HepG2 (cell line): ENCODE measurements at regions not wholly inside any gene's neighbourhood (a gene's known extent, or its start where the extent isn't known, plus 50 kb on each side); places are given as distances from the start of the nearest gene placed in this dataset.
"Not testable (repeated sequence)": the region's sequence is repeated elsewhere in the genome, so short reads cannot be mapped to it uniquely, and the experiment has no call there.

Source experiments
- ATAC-seq: fragments of 200-7000 bp; cut with Tn5 transposase; 3 replicates; pipeline ENCODE4 v1.9.1; 2020; ENCODE audit warnings: mild to moderate bottlenecking, moderate library complexity
- BruUV-seq: library from RNA; stranded (reverse); fragments of 400-500 nt; replicated peaks from 2 replicates; lab custom pipeline; 2021; lab: Mats Ljungman, UMichigan
- CTCF ChIA-PET: fragments of 300-600 bp; formaldehyde crosslinking; extraction: SDS; loops from one replicate; lab custom pipeline; 2021; ENCODE audit warnings: low total read pairs, inconsistent platforms, low intra/inter-chr PET ratio; lab: Yijun Ruan, JAX
- POLR2A ChIA-PET: fragments of 350-600 bp; sonication (Branson Sonifier 250); formaldehyde crosslinking; loops from one replicate; lab custom pipeline; 2020; ENCODE audit warnings: antibody characterized with exemption, inconsistent platforms; lab: Yijun Ruan, JAX
- DNase-seq: peaks from one replicate; pipeline ENCODE4 v3.0.0-alpha.2; 2015; ENCODE audit warnings: low spot score
- FAIRE-seq: peaks from 3 replicates; lab custom pipeline; 2011; peaks lifted over from hg19 to GRCh38; lab: Jason Lieb, UNC
- H2AFZ ChIP-seq: one replicate; pipeline ENCODE4 v1.6.1; 2011; ENCODE audit warnings: low read length, inconsistent platforms
- H3K27ac ChIP-seq: fragments of 300-600 bp; 3 replicates; pipeline ENCODE4 v1.8.0; 2011; ENCODE audit warnings: mixed run types, mild to moderate bottlenecking, mixed read lengths, low read length, inconsistent platforms; ENCODE audit not compliant: insufficient read depth; ENCODE audit errors: extremely low read length
- H3K27me3 ChIP-seq, 2 experiments: fragments of 200-600 bp in 1 of 2; 2 replicates in 1 of 2; 3 replicates in 1 of 2; pipeline versions ENCODE4 v1.6.0 to v1.8.0; 2011; ENCODE audit warnings: low read length in 2 of 2, mild to moderate bottlenecking in 2 of 2, moderate library complexity in 2 of 2, inconsistent platforms in 1 of 2; ENCODE audit not compliant: insufficient read depth in 2 of 2, control insufficient read depth in 1 of 2
- H3K36me3 ChIP-seq, 2 experiments: fragments of 200-600 bp in 1 of 2; replicated peaks in 1 of 2; 2 replicates in 1 of 2; 3 replicates in 1 of 2; pipeline versions ENCODE4 v1.5.1 to v1.8.0; 2011; ENCODE audit warnings: low read length in 2 of 2, inconsistent platforms in 1 of 2; ENCODE audit not compliant: insufficient read depth in 2 of 2, control insufficient read depth in 1 of 2
- H3K4me1 ChIP-seq: 2 replicates; pipeline ENCODE4 v1.5.1; 2012; ENCODE audit warnings: low read length, inconsistent platforms; ENCODE audit not compliant: insufficient read depth
- H3K4me2 ChIP-seq: 2 replicates; pipeline ENCODE4 v1.6.0; 2011; ENCODE audit warnings: low read depth, low read length, inconsistent platforms
- H3K4me3 ChIP-seq, 3 experiments: fragments of 200-600 bp in 1 of 3; sonication (generic), shearing (Covaris generic) in 1 of 3; replicated peaks in 1 of 3; 2 replicates each; pipeline ENCODE4 v1.5.1; 2011 to 2016; ENCODE audit warnings: low read length in 3 of 3, inconsistent platforms in 2 of 3, low read depth in 2 of 3, mild to moderate bottlenecking in 2 of 3, control low read depth in 1 of 3, mixed read lengths in 1 of 3; ENCODE audit not compliant: insufficient read depth in 1 of 3
- H3K79me2 ChIP-seq: one replicate; pipeline ENCODE4 v1.6.1; 2011; ENCODE audit warnings: low read length, inconsistent platforms; ENCODE audit not compliant: insufficient read depth
- H3K9ac ChIP-seq: 2 replicates; pipeline ENCODE4 v1.6.0; 2011; ENCODE audit warnings: mild to moderate bottlenecking, low read depth, low read length, inconsistent platforms; ENCODE audit not compliant: insufficient read depth
- H3K9me3 ChIP-seq: 2 replicates; pipeline ENCODE4 v1.5.1; 2012; ENCODE audit warnings: mild to moderate bottlenecking, low read length
- H4K20me1 ChIP-seq: 2 replicates; pipeline ENCODE4 v1.6.0; 2011; ENCODE audit warnings: inconsistent platforms, mild to moderate bottlenecking, low read length, moderate library complexity; ENCODE audit not compliant: insufficient read depth
- ATM ChIP-seq: fragments of 450-650 bp; IDR thresholded peaks from 2 replicates; pipeline ENCODE4 v1.7.1; 2017; ENCODE audit warnings: mild to moderate bottlenecking, borderline replicate concordance
- ZNF768 ChIP-seq: sonication (generic); formaldehyde crosslinking; IDR thresholded peaks from 2 replicates; pipeline ENCODE4 v1.4.0; 2020; ENCODE audit warnings: missing genetic modification reagents
- WGBS: methylation state at CpG from one replicate; pipeline ENCODE4 v1.1.6; 2017; ENCODE audit warnings: low lambda C conversion rate; 5-methylcytosine and 5-hydroxymethylcytosine counted together
- in situ Hi-C: cut with HindIII; loops from 2 replicates; pipeline ENCODE4 v1.10.0; 2017; ENCODE audit warnings: low pct_unique_long_range_greater_than_20kb; ENCODE audit not compliant: extremely low pct_ligation_motif_present
- intact Hi-C: fragments of 100-400 bp; cut with micrococcal nuclease; formaldehyde crosslinking; loops from one replicate; pipeline ENCODE4 v1.10.0; 2022; ENCODE audit not compliant: unreplicated experiment

GRCh38 chr18:24616653-24617052, 156.2 kb downstream of the HRH4 start:
- no peak overlapping the region for H3K27ac ChIP-seq
- H3K36me3 ChIP-seq = no peaks in the 10 kb centered on the region
- in situ Hi-C loops = no loop called here
- H4K20me1 ChIP-seq = no peaks in the 10 kb centered on the region
- ChIA-PET POLR2A (no interaction called here), CTCF (no interaction called here)
- H3K27me3 ChIP-seq = no peaks in the 10 kb centered on the region
- H3K9me3 ChIP-seq = no peaks in the 10 kb centered on the region
- no TSS peak for BruUV-seq
- H2AFZ ChIP-seq = no peak overlapping the region
- TF ChIP-seq ZNF768 (CRISPR knock-in tag) (no peak), ATM (no peak)
- ATAC-seq = no peak
- no peak for FAIRE-seq
- H3K4me1 ChIP-seq = no peaks in the 10 kb centered on the region
- no peak overlapping the region for H3K4me3 ChIP-seq
- 8% methylated on average over 3 of the region's 3 CpGs for WGBS
- H3K9ac ChIP-seq = no peak overlapping the region
- no peaks in the 10 kb centered on the region for H3K79me2 ChIP-seq
- DNase-seq = no peak
- intact Hi-C loops = no loop called here
- H3K4me2 ChIP-seq = no peak overlapping the region

DNA sequence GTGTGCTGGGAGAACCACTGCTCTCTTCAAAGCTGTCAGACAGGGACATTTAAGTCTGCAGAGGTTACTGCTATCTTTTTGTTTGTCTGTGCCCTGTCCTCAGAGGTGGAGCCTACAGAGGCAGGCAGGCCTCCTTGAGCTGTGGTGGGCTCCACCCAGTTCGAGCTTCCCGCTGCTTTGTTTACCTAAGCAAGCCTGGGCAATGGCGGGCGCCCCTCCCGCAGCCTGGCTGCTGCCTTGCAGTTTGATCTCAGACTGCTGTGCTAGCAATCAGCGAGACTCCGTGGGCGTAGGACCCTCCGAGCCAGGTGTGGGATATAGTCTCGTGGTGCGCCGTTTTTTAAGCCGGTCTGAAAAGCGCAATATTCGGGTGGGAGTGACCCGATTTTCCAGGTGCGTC, 164.0 kb downstream of the HRH4 start:
- H3K27me3 ChIP-seq, H3K4me3 ChIP-seq, CTCF ChIA-PET, H3K9me3 ChIP-seq, H3K4me1 ChIP-seq, DNase-seq, H3K79me2 ChIP-seq, H4K20me1 ChIP-seq, FAIRE-seq, intact Hi-C loops, H3K27ac ChIP-seq, ATAC-seq, H3K36me3 ChIP-seq, in situ Hi-C loops, H3K4me2 ChIP-seq, H3K9ac ChIP-seq, BruUV-seq, POLR2A ChIA-PET, H2AFZ ChIP-seq: not testable (repeated sequence)
- no CpG with 5 or more reads among the region's 17 CpGs for whole genome bisulfite sequencing
